ENCODE measurements at regions not wholly inside any gene's neighbourhood (a gene's known extent, or its start where the extent isn't known, plus 50 kb on each side); places are given as distances from the start of the nearest gene placed in this dataset.

DNA sequence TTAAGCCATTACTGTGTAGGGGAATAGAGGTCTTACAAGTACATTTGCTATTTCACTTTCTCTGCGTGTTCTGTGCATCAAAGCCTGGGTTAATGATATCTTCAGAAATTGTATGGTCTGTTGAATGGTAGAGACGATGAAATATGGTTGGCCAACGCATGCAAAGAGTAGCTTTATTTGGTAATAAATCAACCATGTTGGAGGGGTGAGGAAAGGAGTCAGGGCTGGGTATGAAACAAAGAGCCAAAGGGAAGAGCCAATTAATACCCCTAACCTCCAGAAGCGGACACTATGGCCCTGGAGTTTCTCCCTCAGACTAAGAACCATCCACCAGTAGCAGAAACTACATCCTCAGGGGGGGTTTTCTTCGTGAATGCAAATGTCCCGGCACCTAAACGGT is 1974.0 kb upstream of the WWC1 start:
- TF ChIP-seq POLR2A (IDR thresholded peaks at IDR 0.05; ENCODE audit: low read length) (no peak), GATA1 (IDR thresholded peaks at IDR 0.05; ENCODE audit: low read depth, low read length) (no peak)
